Psoas muscle (tissue), 7 donors: ENCODE measurements at regions not wholly inside any gene's neighbourhood (a gene's known extent, or its start where the extent isn't known, plus 50 kb on each side); places are given as distances from the start of the nearest gene placed in this dataset.

ENCODE experiments used
- ATAC-seq, 4 donors: fragments of 200-7000 bp; cut with Tn5 transposase; one replicate each; pipeline ENCODE4 v1.9.1; 2020; ENCODE audit warnings: moderate library complexity in 3 of 4, mild to moderate bottlenecking in 2 of 4
- DNase-seq, 2 donors: peaks; one replicate each; pipeline ENCODE4 v3.0.0-alpha.2; 2020
- H3K27ac ChIP-seq: fragments of 200-600 bp; one replicate; pipeline ENCODE4 v1.8.0; 2022
- H3K27me3 ChIP-seq, 3 donors: fragments of 200-600 bp in 1 of 3; one replicate each; pipeline versions ENCODE4 v1.6.1 to v1.8.0; 2013 to 2022; ENCODE audit warnings: low read length in 2 of 3, mild to moderate bottlenecking in 2 of 3, moderate library complexity in 1 of 3; ENCODE audit not compliant: insufficient read depth in 3 of 3
- H3K36me3 ChIP-seq, 2 donors: fragments of 200-600 bp in 1 of 2; one replicate each; pipeline versions ENCODE4 v1.6.1 to v1.8.0; 2013 to 2022; ENCODE audit warnings: low read depth in 1 of 2, mild to moderate bottlenecking in 1 of 2, moderate library complexity in 1 of 2; ENCODE audit not compliant: insufficient read depth in 1 of 2
- H3K4me1 ChIP-seq: fragments of 200-600 bp; one replicate; pipeline ENCODE4 v1.8.0; 2022
- H3K4me3 ChIP-seq: fragments of 200-600 bp; one replicate; pipeline ENCODE4 v1.8.0; 2022; ENCODE audit warnings: mild to moderate bottlenecking
- H3K9me3 ChIP-seq: fragments of 200-600 bp; one replicate; pipeline ENCODE4 v1.8.0; 2022
- whole genome bisulfite sequencing, 3 donors: extraction: QIAGEN DNeasy Blood & Tissue Kit; methylation state at CpG; one replicate each; pipeline versions ENCODE4 v1.1.6 to v1.1.7; 2013; 5-methylcytosine and 5-hydroxymethylcytosine counted together
- intact Hi-C, 2 donors: fragments of 100-400 bp; cut with DNase I; formaldehyde crosslinking; loops; one replicate each; pipeline versions ENCODE4 v1.11.0 to v1.14.2; 2022
- TF ChIP-seq, protein P1 (sequence below): fragments of 200-600 bp; IDR thresholded peaks from one replicate; pipeline ENCODE4 v1.8.0; 2022; ENCODE audit warnings: antibody characterized with exemption
- donor health status: healthy with polysubstance abuse.
- donor health status: DM: no; HTN: no; CAD: no; lungs with moderate emphysema.
- donor health status: Bipolar disorder and iron deficiency.
- donor health status: healthy.
- donor health status: DM: yes; HTN: yes; CAD: no.
- donor health status: DM: no; HTN: no; CAD: no.
- donor health status: DM: yes; HTN: yes; CAD: no.

DNA sequence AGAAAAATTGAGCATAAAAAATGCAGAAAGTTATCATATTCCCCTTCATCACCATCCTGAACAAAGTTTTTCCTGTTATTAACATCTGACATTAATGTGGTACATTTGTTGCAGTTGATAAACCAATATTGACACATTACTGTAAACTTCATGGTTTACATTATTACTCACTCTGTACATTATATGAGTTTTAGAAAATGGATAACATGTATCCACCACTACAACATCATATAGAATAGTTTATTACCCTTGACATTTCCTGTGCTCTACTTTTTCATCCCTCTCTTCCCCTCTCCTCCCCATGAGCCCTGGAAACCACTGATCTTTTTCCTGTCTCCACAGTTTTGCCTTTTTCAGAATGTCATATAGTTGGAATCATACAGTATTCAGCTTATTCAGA is 618.6 kb upstream of the TMEFF2 start:
- Histone ChIP-seq H3K4me3 (no peak overlapping the region), H3K27ac (no peak overlapping the region), H3K9me3 (no peaks in the 10 kb centered on the region), H3K27me3 (no peaks in the 10 kb centered on the region), H3K4me1 (no peaks in the 10 kb centered on the region), H3K36me3 (no peaks in the 10 kb centered on the region)
- intact Hi-C loops: no loop called here
- no peak for ATAC-seq
- TF ChIP-seq, protein P1, sequence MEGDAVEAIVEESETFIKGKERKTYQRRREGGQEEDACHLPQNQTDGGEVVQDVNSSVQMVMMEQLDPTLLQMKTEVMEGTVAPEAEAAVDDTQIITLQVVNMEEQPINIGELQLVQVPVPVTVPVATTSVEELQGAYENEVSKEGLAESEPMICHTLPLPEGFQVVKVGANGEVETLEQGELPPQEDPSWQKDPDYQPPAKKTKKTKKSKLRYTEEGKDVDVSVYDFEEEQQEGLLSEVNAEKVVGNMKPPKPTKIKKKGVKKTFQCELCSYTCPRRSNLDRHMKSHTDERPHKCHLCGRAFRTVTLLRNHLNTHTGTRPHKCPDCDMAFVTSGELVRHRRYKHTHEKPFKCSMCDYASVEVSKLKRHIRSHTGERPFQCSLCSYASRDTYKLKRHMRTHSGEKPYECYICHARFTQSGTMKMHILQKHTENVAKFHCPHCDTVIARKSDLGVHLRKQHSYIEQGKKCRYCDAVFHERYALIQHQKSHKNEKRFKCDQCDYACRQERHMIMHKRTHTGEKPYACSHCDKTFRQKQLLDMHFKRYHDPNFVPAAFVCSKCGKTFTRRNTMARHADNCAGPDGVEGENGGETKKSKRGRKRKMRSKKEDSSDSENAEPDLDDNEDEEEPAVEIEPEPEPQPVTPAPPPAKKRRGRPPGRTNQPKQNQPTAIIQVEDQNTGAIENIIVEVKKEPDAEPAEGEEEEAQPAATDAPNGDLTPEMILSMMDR: no peak
- DNase-seq: no peak

- H3K36me3 ChIP-seq: no peaks in the 10 kb centered on the region
Observed at GRCh38 chr2:192809173-192809572, 614.4 kb upstream of the TMEFF2 start.

DNA sequence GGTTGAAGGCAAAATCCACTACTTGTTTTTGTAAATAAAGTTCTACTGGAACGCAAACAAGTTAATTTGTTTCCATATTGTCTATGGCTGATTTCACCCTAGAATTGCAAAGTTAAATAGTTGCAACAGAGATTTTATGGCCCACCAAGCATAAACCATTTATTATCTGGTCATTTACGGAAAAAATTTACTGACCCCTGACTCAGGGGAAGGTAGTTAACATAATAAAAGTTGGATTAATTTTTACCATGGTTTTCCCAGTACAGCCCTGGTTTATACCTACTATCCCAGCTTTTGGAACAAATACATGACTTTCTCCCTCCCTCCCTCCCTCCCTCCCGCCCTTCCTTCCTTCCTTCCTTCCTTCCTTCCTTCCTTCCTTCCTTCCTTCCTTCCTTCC is 588.9 kb upstream of the TMEFF2 start:
- Histone ChIP-seq H3K27ac (no peak overlapping the region), H3K9me3 (no peaks in the 10 kb centered on the region), H3K4me3 (no peak overlapping the region), H3K4me1 (no peaks in the 10 kb centered on the region), H3K27me3 (no peaks in the 10 kb centered on the region), H3K36me3 (no peaks in the 10 kb centered on the region)
- DNase-seq (no peak), ATAC-seq (no peak)
- intact Hi-C loops: no loop called here
- TF ChIP-seq, protein P1: no peak
- WGBS, 3 donors: 81 to 85% (median 81%) methylated on average over 3 of the region's 3 CpGs

More at GRCh38 chr2:192809173-192809572, 614.4 kb upstream of the TMEFF2 start:
- WGBS, 3 donors: 74 to 86% (median 82%) methylated on average over 2 of the region's 2 CpGs
- intact Hi-C loops: no loop called here
- TF ChIP-seq, protein P1: no peak
- H3K4me3 ChIP-seq: no peak overlapping the region
- DNase-seq: no peak
- no peaks in the 10 kb centered on the region for H3K27me3 ChIP-seq
- H3K27ac ChIP-seq: no peak overlapping the region
- H3K4me1 ChIP-seq: no peaks in the 10 kb centered on the region
- no peaks in the 10 kb centered on the region for H3K9me3 ChIP-seq
- no peak for ATAC-seq

DNA sequence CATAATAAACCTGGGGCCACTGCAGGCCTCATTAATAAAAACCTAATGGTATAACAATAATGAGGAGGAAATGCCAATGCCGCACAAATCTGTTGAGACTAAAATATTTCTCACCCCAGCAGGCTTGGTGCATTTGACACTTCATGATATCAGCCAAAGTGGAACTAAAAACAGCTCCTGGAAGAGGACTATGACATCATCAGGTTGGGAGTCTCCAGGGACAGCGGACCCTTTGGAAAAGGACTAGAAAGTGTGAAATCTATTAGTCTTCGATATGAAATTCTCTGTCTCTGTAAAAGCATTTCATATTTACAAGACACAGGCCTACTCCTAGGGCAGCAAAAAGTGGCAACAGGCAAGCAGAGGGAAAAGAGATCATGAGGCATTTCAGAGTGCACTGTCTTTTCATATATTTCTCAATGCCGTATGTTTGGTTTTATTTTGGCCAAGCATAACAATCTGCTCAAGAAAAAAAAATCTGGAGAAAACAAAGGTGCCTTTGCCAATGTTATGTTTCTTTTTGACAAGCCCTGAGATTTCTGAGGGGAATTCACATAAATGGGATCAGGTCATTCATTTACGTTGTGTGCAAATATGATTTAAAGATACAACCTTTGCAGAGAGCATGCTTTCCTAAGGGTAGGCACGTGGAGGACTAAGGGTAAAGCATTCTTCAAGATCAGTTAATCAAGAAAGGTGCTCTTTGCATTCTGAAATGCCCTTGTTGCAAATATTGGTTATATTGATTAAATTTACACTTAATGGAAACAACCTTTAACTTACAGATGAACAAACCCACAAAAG is 580.9 kb upstream of the TMEFF2 start:
- DNase-seq (no peak), ATAC-seq (no peak)
- Histone ChIP-seq H3K4me1 (no peaks in the 10 kb centered on the region), H3K36me3 (no peaks in the 10 kb centered on the region), H3K27ac (no peak overlapping the region), H3K27me3 (no peaks in the 10 kb centered on the region), H3K9me3 (no peaks in the 10 kb centered on the region), H3K4me3 (no peak overlapping the region)
- 35 to 49% (median 41%) methylated on average over 6 of the region's 6 CpGs for WGBS, 3 donors
- intact Hi-C loops: no loop called here
- TF ChIP-seq, protein P1: no peak

- intact Hi-C loops: no loop called here
- TF ChIP-seq, protein P1: no peak
- Histone ChIP-seq H3K27ac (no peak overlapping the region), H3K27me3 (no peaks in the 10 kb centered on the region), H3K36me3 (no peaks in the 10 kb centered on the region), H3K4me3 (no peak overlapping the region), H3K4me1 (no peaks in the 10 kb centered on the region), H3K9me3 (no peaks in the 10 kb centered on the region)
- DNase-seq: no peak
- WGBS, 3 donors: 40 to 71% (median 44%) methylated on average over 4 of the region's 4 CpGs
- no peak for ATAC-seq
Observed at GRCh38 chr2:192775011-192775410, 580.3 kb upstream of the TMEFF2 start.
